ENCODE measurements at regions not wholly inside any gene's neighbourhood (a gene's known extent, or its start where the extent isn't known, plus 50 kb on each side); places are given as distances from the start of the nearest gene placed in this dataset.

GRCh38 chr3:107263269-107264021 lies 113.8 kb upstream of the CCDC54 start:
- DNase-seq (ENCODE audit: low spot score) = no peak

DNA sequence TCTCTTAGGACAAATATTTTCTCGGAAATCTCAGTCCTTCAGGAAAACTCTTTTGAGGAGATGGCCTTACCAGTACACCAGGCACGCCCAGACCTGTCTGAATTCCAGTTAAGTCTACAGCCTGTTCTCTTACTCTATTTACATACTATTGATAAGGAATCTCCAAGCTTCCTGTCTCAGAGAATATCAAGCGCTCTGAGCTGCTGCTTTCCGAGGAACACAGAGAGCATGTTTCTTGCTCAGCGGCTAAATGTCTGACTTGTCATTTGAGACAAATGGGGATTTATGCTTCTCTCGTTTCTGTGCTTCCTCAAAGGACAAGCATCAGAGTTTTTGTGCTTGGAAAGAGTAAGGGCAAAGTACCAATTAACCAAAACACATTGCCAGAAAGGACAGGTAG lies 112.4 kb upstream of the CCDC54 start:
- DNase-seq (ENCODE audit: low spot score) = peak; percentile 73

DNA sequence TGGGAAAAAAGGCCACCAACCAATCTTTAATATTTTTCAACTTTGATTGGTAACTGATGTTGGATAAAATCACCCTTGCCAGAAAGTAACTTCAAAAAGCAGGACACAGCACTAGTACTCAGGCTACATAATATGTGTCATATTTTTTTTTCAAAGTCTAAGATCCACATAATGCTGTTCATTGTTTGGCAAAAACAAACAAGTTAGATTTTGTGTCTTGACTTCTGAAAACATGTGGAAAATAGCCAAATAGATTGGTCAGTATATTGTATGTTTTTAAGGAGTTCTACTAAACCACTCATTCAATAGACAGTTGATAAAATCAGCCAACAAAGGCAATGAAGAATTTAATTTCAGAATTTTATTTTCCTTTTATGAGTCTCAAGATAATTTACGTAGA lies 111.7 kb upstream of the CCDC54 start:
- DNase-seq (ENCODE audit: low spot score) = peak; percentile 58

DNA sequence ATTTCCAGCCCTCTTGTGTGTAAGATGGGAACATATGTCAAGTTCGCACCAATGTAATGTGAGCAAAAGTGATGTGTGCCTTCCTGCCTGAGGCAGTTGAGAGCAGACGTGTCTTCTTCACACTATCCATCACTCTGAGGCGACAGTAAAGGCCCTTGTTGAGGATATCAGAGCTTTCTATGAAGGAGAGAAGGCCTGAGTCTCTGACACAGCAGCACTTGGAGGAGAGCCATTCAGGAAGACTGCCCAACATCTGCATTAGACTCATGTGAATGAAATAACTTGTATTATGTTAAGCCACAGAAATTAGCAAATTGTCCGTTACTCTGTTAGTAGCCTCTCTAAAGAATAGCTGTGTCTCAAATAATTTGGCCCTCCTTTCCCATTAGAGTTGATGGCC lies 108.8 kb upstream of the CCDC54 start:
- DNase-seq (ENCODE audit: low spot score) = peak; percentile 84

DNA sequence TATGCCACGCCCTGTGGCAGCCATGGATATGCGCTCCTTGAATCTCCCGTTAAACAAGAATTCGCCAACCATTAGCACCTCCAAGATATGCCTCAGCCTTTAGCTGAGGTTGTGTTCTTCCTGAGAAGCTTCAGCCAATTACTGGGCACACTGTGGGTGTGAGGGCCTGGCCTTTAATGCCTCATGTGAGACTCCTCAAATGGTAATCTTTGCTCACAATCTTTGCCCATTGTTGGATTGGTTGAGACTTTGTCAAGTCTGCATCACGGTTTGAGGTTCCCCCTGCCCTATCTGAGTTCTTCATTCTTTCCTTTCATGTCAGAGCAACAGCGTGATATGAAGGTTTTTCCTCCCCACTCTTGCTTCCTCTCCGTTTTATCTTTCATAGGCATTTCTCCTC lies 108.1 kb upstream of the CCDC54 start:
- DNase-seq (ENCODE audit: low spot score) = no peak

- peak; percentile 89 for DNase-seq (ENCODE audit: low spot score)
These were observed 105.4 kb upstream of the CCDC54 start for GRCh38 chr3:107271787-107272387.

GRCh38 chr3:107272471-107272870 lies 104.8 kb upstream of the CCDC54 start:
- no peak for DNase-seq (ENCODE audit: low spot score)

DNA sequence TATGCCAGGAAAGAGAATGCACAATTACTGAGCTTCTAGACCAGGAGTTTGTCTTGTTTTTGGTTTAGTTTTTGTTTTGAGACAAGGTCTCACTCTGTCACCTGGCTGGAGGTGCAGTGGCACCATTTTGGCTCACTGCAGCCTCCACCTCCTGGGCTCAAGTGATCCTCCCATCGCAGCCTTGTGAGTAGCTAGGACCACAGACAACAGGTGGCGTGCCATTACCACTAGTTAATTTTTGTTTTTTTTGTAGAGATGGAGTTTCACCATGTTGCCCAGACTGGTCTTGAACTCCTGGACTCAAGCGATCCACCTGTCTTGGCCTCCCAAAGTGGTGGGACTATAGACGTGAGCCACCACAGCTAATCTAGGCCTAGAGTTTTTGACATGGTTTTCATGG lies 104.4 kb upstream of the CCDC54 start:
- no peak for DNase-seq (ENCODE audit: low spot score)

DNA sequence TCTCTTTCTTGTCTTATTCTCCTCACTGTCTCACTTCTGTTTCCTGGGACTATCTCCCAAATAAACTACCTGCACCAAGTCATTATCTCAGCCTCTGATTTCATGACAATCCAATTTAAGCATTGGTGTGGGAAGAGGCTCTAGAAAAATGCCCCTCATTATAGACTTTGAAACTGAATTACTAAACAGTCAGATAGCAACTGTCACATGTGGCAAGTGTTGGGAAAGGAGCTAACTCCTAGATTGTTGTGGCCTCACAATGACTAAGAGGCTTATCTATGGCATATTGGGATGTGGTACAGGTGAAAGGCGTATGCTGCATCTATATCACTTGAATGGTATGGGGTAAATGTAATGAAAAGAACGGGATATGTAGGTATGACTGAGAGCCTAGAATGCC lies 103.5 kb upstream of the CCDC54 start:
- no peak for DNase-seq (ENCODE audit: low spot score)

GRCh38 chr3:107275511-107275910 lies 101.7 kb upstream of the CCDC54 start:
- DNase-seq (ENCODE audit: low spot score) = no peak

GRCh38 chr3:107283948-107284347 lies 93.3 kb upstream of the CCDC54 start:
- DNase-seq (ENCODE audit: low spot score) = no peak

DNA sequence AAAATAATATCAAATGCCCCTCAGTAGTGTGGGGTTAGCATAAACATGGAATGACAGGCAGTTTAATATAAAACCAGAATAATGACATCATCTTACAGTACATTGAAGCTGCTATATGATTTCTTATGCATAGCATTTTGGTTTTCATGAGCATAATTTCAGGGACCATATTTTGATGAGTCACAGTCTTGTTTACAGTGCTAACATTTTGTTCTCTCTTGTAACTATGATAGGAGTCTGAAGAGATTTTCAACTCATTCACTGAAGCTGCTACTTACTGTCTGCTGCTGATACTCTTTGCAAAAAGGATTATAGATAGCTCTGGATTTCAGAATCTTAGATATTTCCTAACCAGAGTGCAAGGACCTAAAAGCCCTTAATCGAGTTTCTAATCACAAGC lies 92.6 kb upstream of the CCDC54 start:
- DNase-seq (ENCODE audit: low spot score) = no peak

GRCh38 chr3:107285197-107285596 lies 92.0 kb upstream of the CCDC54 start:
- DNase-seq (ENCODE audit: low spot score) = no peak

DNA sequence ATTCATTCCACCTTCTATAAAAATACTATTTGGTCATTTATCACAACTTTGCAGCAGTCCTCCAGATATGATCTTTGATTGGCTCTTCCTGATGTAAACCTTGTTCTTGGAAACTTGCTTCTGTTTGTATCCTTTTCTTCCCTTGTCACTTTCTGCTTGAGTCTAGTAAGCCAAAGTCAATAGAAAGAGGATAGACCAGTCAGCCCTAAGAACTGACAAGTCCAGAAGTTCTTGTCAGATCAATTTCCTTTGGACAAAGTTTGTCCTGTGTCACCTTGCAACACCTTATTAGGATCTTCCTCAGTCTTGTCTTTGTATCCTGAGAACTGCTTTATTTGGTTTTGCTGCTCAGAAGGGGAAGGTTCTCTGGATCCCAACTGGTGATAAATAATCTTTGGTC lies 87.9 kb upstream of the CCDC54 start:
- DNase-seq (ENCODE audit: low spot score) = no peak

DNA sequence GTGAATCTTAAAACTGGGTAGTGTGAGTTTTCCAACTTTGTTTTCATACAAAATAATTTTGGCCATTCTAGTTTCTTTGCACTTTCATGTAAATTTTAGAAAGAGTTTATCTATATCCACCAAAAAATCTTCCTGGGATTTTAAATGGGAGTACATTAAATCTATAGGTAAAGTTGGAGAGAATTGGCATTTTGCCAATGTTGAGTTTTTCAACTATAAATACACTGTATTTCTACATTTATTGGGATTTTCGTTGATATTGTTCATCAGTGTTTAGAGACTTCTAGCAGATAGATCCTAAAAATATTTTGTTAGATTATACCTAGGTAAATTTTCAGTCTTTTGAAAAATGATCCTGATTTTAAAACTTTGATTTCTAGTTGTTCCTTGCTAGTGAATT lies 83.1 kb upstream of the CCDC54 start:
- no peak for DNase-seq (ENCODE audit: low spot score)

GRCh38 chr3:107297597-107297996 lies 79.6 kb upstream of the CCDC54 start:
- DNase-seq (ENCODE audit: low spot score) = no peak

GRCh38 chr3:107307205-107307604 lies 70.0 kb upstream of the CCDC54 start:
- no peak for DNase-seq (ENCODE audit: low spot score)

GRCh38 chr3:107308716-107309115 lies 68.5 kb upstream of the CCDC54 start:
- DNase-seq (ENCODE audit: low spot score) = no peak

GRCh38 chr3:107309312-107309711 lies 67.9 kb upstream of the CCDC54 start:
- DNase-seq (ENCODE audit: low spot score) = no peak

DNA sequence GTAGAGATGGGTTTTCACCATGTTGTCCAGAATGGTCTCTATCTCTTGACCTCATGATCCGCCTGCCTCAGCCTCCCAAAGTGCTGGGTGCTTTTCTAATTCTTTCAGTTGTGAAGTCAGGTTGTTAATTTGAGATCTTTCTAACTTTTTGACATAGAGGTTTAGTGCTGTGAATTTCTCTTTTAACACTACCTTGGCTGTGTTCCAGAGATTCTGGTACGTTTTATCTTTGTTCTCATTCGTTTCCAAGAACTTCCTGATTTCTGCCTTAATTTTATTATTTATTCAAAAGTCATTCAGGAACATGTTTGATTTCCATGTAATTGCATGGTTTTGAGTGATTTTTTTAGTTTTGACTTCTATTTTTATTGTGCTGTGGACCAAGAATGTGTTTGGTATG lies 63.5 kb upstream of the CCDC54 start:
- no peak for DNase-seq (ENCODE audit: low spot score)

DNA sequence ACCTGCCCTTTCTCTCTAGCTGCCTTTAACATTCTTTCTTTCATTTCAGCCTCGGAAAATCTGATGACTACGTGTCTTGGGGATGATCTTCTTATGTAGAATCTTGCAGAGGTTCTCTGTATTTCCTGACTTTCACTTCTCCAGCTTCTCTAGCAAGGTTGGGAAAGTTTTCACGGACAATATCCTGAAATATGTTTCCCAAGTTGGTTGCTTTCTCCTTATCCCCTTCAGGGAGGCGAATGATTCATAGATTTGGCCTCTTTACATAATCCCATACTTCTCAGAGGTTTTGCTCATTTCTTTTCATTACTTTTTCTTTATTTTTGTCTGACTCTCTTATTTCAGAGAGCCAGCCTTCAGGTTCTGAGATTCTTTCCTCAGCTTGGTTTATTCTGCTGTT lies 62.1 kb upstream of the CCDC54 start:
- no peak for DNase-seq (ENCODE audit: low spot score)

DNA sequence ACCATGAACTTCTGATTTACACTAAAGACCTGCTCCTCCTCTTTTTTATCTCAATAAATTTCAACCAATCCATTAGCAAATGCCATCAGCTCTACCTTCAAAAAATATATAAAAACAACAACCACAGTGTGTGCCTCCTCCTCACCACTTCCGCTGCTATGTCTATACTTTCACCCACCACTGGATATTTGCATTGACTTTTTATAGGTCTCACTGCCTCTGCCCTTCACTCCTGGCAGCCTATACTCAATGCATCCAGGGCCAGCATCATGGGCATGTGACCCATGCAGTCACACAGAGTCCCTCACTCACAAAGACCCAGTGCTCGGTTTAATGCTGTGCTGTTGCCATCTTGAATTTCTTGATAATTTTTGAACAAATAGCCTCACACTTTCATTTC lies 53.5 kb upstream of the CCDC54 start:
- no peak for DNase-seq (ENCODE audit: low spot score)

- no peak for DNase-seq (ENCODE audit: low spot score)
These were observed 51.8 kb upstream of the CCDC54 start for GRCh38 chr3:107325446-107325845.
